Skin of body (tissue), 1 donor: ENCODE measurements at regions not wholly inside any gene's neighbourhood (a gene's known extent, or its start where the extent isn't known, plus 50 kb on each side); places are given as distances from the start of the nearest gene placed in this dataset.
"Not testable (repeated sequence)": the region's sequence is repeated elsewhere in the genome, so short reads cannot be mapped to it uniquely, and the experiment has no call there.

Experiments
- DNase-seq: peaks from one replicate; lab custom pipeline; 2025; lab: John Stamatoyannopoulos, UW

DNA sequence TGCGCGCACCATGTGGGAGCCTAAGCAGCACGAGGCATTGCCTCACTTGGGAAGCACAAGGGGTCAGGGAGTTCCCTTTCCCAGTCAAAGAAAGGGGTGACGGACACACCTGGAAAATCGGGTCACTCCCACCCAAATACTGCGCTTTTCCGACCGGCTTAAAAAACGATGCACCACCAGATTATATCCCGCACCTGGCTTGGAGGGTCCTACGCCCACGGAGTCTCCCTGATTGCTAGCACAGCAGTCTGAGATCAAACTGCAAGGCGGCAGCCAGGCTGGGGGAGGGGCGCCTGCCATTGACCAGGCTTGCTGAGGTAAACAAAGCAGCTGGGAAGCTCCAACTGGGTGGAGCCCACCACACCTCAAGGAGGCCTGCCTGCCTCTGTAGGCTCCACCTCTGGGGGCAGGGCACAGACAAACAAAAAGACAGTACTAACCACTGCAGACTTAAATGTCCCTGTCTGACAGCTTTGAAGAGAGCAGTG is 627.7 kb upstream of the VRK2 start:
- DNase-seq, result not testable (repeated sequence)

DNA sequence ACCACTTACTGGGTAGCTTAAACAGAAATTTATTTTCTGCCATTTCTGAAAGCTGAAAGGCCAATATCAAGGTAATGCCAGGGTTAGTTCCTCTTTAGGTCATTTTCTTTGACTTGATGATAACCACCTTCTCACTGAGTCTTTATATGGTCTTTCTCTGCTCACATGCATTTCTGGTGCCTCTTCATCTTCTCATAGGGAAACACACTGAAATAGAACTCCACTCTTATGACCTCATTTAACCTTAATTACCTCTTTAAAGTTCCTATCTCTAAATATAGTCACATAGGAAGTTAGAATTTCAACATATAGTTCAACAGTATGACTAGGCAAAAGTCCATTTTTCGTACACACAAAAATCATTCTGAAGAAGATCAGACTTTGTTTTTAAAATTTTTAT is 616.8 kb upstream of the VRK2 start:
- DNase-seq, result no peak

DNA sequence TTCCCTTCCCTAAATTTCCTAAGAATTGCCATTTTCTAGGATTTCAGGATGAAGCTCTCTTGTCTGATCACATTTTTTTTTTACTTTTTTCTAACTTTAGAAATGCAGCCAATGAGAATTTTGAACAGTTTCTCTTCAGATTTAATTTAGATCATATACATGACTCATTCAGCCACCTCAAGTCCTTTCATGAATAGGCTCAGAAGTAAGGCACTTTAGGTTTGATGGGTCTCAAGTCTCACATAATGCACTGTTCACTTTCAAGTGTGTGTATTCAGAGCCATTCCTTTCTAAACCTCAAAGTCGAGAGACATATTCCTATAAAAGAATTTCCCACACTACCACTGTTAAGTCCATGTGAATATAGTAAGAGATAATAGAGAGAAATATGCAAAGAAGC is 614.1 kb upstream of the VRK2 start:
- DNase-seq, result no peak

DNA sequence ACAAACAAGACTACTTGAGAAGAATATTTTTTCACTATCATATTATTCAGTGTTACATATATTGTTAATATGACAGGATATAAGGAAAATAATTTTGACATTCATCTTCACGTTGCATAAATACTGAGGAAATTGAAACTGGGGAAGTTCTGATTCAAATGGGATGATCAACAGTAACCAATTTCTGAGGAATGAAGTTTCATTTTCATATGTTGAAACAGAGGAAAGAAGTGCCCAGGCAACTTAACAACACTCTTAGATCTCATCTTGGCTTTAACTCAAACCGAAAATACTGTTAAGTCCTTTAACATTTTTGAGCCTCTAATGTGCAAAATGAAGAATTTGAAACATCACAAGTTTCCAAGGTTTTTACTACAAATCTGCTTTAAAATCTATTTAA is 612.2 kb upstream of the VRK2 start:
- no peak for DNase-seq

DNA sequence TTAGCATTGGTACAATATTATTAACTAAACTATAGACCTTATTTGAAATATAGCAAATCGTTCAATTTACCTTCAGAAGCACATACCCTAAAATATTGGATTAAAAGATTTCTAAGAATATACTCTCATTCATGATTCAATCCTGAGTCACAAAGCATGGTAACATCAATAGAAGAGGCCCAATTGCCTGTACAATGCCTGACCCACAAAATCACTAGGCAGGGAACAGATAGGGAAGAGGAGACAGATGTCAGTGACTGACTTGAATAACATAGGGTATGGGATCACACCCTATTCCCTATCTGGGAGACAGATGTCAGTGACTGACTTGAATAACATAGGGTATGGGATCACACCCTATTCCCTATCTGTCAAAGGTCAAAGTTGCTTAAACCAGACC is 611.6 kb upstream of the VRK2 start:
- no peak for DNase-seq

DNA sequence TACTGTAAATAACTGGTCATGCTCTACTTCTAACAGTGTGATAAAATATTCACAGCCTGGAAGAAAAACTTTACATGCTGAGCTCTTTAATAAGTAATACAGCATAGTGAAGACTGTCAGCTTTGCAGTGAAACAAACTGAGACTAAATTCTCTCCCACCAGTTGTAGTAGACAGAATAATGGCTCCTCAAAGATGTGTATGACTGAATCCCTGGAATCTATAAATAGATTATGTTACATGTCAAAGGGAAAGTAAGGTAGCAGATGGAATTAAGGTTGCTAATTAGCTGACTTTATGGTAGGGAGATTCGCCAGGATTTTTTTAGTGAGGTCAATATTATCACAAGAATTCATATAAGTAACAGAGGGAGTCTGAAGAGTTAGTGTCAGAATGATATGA is 609.5 kb upstream of the VRK2 start:
- no peak for DNase-seq

DNA sequence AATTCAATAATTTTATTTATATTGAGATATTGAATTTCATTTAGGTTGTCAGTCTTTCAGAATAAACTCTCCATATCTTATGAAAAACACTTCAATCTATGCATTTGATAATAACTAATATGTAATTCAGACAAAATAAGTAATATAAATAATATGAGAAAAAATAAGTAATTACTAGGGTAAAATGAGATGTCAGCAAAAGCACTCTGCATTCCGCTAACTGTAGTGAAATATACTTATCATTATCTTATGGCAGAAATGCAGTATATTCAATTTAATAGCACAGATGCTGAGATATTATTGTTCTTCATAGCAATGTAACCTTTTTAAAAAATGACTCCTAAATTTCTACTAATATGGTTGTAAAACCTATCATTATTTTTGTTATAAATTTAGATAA is 606.2 kb upstream of the VRK2 start:
- DNase-seq, result no peak

DNA sequence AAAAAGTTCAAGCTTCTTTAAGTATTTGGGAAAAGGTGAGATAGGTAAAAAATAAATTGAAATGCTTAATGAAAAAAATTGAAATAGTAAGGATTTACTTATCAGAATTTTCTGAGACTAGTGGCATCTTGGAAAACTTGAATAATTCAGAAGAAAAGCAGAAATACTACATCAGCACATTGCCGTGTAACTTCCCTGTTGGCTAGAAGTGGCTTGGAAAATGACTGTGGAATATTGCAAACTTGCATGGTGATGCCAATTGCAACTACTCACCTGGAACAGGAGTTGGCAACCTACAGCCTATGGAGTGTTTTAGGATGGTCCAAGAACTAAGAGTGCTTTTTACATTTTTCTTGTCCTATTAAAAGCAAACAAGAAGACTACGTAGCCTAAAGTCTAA is 603.5 kb upstream of the VRK2 start:
- no peak for DNase-seq

DNA sequence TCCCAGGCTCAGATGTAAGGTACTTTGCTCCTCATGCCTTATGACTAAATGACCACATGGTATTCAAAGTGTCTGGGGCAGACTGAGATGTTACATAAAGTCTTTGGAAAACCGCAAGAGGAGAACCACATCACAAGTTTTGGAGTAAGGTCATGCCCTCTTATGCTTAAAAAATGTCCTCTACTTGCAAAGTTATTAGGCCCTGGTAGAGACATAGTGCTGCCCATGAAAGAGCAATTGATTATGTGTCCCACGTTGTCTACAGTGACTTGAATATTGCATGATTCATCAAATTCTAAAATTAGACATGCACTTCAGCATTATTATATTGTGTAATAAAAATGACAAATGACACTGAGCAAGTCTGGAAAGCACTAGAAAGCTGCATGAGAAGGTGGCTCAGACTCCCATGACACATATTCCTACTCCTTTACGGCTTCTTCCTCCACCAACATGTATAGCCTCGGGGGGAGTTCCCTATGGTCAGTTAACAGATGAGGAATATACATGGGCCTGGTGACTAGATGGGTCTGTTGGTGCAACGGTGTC is 602.6 kb upstream of the VRK2 start:
- DNase-seq, result no peak

DNA sequence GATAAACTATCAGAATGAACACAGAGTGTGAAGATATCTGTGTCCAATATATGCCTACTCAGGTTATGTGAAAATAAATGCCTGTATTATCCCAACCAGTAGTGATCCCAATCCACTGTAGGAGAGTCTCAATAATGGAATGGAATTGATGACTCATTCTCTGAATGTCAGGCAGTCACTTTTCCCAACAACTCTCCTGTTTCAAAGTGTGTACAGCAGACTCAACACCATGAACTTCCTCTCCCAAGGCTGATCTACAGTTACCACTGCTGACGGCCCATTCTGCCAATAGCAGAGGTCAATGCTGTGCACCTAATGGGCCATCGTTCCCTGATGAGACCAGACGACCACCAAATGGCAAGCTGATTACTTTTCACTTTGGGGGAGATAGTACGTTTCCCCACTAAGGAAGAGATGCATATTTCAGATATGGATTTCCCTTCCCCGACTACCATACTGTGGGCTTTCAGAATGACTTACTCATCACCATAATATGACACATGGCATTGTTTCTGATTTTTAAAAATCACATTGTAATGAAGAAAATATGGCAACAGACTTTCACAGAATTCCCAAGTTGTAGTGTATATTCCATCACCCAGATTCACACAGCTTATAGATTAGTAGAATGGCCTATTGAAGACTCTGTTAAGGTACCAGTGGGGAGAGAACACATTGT is 601.7 kb upstream of the VRK2 start:
- DNase-seq, result no peak

DNA sequence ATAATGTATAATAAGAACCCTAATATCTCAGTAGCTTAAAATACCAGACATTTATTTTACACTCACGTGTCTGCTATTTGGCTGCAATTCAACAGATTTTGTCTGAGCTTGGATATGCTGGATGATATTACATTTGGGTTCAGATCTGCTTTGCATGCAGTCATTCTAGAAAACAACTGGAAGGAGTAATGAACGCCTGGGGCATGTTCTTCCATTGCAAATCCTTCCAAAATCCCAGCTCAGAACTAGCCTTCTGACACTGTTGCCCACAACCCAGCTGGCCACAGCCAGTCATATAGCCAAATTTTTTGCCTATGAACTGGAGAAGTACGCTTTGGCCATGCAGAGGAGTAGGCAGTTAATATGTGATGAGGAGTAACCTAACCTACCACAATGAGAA is 597.8 kb upstream of the VRK2 start:
- no peak for DNase-seq

DNA sequence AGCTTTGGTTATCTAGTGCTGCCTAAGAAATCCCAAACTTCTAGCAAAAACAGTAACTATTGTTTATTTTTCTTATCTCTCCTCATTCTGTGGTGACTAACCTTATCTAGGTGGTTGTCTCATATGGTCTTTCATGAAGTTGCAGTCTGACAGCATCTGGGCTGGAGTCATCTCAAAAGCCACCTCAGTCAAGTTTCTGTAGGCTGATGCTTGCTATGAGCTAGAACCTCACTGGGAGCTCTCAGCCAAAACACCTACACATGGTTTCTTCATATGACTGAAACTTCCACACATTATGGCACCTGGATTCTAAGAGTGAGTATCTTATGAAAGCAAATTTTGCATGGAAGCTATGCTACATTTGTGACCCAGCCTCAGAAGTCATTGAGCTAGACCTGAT is 596.4 kb upstream of the VRK2 start:
- DNase-seq, result no peak

DNA sequence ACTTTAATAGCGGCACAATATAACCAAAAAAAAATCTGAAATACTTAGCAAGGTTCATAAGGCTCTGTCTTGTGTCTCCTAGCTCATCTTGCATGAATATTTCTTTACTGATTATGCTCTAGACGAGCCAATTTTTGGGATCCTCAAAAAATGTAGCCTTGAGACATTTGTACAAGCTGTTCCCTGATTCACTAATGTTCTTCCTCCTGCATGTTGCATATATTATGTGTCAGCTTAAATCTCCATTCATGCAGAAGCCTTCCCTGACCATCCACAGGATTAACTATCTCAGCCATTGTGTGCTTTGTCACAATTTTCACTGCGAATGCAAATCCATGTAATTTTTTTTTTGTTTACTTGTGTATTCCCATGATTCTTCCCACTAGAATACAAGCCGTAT is 594.0 kb upstream of the VRK2 start:
- DNase-seq, result no peak

DNA sequence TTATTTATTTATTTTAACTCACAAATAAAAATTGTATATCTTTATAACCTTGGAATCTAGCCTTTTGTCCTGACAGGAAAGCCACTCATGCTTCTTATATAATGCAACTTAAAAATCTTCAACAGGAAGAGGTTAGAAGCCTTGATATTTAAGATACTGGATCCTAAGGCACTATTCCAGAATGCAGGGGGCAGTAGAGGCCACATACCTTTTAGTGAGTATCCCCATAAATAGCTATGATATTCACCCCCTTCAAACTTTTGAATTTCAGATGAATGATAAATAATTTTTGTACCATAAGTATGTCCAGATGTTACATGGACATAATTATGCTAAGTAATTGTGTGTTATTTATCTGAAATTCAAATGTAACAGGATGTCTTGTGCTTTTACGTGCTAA is 592.7 kb upstream of the VRK2 start:
- DNase-seq, result no peak

DNA sequence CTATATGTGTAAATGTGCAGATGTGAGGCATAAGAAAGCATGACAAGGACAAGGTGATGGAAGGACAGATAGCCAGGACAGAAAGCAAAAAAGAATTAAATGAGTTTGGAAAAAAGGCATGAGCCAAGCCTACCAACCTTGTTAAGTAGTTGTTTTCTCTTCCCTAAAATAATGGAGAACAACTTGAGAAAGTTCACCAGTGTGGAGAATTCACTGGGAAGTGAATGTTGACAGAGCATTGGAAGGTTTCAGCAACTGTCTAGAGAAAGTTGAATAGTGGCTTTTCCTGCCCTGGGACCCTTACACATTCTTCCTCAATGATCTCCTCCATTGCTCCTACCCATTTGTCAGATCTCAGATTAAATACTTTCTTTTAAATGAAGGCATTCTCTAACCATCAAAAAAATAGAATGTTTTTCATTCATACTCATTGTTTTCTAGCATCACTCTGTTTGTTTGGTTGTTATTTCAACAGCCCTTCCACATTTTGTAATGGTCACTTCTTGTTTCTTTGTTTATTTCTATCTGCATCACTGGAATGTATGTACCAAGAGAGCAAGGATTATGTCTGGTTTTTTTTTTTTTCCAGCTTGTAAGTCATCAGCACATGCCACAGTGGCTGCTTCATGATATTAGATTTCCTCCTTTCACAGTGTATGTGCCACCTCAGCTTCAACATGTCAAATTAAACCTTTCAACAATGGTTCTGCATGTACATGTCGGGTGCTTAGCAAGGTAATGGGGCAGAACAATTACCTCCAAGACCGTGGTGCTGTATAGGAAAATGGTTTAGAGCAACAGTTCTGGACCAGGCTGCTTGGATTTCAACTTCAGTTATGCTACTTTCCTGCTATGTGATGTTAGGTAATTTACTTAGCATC is 586.0 kb upstream of the VRK2 start:
- DNase-seq, result no peak

DNA sequence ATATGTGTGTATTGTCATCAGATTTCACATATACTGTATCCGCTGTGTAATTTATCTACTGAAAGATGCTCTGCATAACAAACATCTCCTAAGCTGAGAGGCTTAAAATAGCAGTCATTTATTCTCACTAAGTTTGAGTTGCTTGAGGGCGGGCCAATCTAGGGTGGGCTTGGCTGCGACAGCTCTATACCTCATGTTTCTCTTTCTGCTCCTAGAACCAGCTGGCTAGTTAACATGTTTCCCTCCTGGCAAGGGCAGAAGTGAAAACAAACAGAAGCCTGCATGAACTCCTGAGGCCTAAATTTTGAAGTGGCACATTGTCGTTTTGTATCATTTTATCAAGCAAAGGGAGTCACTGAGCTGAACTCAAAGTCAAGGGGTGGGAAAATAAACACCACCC is 585.0 kb upstream of the VRK2 start:
- DNase-seq, result no peak

DNA sequence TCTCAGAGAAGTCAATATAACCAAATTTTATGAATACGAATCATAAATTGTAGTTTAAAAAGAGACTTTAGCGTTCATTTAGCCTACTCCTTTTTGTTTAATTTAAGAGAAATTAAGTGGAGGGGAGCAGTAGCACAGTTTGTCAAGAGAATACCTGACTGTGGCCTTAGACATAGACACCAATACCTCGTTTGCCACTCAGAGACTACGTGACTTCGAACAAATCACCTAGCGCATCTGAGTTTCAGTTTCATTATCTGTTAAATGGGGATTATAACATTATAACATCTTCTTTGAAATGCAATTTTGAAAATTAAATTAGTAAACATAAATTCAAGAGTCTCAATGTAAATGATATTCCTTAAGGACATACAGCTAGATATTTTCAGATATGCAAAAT is 581.5 kb upstream of the VRK2 start:
- no peak for DNase-seq

DNA sequence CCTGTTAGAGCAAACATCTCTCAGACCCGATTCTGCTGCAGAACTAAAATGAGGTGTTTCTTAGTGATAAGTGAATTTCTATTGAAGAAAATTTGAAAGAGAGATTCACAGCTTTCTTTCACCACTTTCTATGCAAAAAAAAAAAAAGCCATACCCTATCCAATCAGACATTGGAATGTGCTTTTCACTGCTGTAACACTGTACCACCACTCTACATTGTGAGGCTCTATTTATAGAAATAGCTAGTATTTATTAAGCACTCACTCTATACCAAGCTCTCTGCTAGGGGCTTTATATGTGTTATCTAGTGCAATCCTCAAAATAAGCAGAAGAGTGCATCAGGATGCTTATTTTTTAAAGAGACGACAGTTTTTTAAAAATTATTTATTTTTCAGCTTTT is 580.6 kb upstream of the VRK2 start:
- DNase-seq, result no peak

DNA sequence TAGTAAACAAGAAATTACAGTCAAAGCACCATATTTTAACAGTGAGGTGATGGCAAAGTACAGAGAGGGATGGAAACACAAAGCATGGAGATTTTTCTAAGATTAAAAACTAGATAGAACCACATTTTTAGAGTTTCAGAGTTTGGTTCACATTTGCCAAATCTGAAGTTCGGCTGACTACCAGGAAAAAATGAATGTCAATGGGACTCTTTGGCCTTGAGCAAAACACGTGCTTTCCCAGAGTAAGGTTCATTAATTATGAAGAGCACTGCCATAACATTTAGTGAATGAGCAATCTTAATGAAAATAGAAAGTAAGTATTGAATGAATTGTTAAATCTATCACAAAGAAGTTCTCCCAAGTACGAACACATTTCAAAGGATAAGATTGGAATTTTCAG is 571.2 kb upstream of the VRK2 start:
- DNase-seq, result no peak

DNA sequence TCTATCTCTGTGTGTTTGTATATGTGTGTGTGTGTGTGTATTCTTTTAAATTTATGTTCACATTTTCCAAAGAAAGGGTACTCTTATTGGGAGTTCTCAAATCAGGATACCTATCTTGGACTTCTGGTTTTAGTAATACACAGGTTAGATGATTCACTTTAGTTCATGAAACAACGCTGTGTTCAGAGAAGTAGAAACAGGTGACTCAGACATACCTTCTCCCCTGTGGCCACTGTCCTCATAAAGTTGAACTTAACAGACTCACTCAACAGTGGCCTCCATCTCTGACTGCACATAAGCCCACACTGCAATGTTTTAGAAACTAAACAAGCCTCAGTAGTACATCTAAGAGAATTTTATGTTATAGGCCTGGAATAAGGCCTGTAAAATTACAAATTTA is 566.6 kb upstream of the VRK2 start:
- DNase-seq, result no peak

DNA sequence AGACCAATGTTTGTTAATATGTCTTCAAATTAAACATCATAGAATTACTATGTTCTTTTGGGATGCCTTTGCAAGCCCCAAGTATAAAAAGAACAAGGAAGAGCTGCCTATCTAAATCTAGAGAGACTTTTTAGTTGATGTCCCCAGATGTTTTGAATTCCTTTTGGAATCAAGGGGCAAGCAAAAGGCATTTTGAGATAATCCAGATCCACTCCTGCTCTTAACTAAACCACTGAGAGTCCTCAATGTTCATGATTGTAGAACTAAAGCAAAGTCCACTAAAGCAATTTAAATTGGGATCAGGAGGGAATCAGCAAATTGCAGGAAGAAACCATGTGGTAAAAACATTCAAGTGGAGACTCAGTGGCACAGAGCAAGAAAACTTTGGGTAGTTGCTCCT is 558.5 kb upstream of the VRK2 start:
- DNase-seq, result no peak

DNA sequence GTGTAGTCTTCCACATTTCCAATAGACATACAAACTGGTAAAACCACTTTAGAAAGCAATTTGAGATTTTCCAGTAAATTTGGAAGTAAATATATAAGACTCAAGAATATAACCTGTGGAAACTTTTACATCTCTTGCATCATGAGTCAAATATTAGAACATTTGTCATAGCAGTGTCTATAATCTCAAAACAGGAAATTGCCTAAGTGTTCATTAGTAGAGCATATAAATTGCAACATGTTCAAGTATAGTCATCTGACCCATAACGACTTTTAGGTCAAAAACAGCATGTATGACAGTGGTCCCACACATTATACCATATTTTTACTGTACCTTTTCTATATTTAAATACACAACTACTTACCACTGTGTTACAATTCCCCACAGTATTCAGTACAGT is 555.9 kb upstream of the VRK2 start:
- no peak for DNase-seq

DNA sequence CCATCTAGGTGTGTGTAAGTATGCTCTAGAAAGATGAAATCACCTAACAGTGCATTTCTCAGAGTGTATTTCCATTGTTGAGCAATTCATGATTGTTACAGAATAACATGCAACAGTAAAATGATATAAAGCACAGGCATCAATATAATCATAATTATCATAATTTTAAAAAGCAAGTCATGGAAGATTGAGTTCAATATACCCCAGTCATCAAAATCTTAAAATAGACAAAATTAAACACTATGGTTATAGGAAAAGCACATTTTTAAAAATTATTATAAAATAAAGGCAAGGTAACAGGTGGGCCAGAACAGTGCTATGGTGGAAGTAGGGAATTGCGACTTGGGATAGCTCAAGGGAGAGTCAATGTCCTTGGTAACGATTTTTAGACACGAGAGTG is 555.4 kb upstream of the VRK2 start:
- DNase-seq, result no peak
